ENCODE measurements at regions not wholly inside any gene's neighbourhood (a gene's known extent, or its start where the extent isn't known, plus 50 kb on each side); places are given as distances from the start of the nearest gene placed in this dataset.

DNA sequence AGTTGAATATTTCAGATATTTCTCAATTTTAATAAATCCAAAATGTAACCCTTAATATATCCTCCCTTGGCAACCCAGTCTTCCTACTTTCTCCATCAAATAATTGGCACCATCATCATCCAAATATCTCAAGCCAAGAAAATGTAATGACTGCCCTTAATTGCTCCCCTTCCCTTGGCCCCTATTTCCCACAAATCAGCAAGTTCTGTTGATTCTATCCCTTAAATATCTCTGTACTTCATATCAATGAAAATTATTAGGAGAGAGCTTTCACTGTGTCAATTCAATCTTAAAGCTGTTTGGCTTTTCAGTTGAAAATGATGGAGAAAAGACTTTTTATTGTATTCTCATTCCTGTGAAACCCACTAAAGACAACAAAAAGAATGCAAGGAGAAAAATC lies 349.8 kb downstream of the HINT1 start:
- H3K4me3 Mint-ChIP-seq, result no peak overlapping the region
- H3K27me3 Mint-ChIP-seq, result peaks cover 4 to 12% of the 10 kb centered on the region in 2 donors
- DNase-seq (ENCODE audit: low spot score), result no peak
- no peak for ATAC-seq
- H3K36me3 Mint-ChIP-seq, result no peaks in the 10 kb centered on the region
- H3K9me3 Mint-ChIP-seq, result peaks cover 1% of the 10 kb centered on the region
- no peaks in the 10 kb centered on the region for H3K4me1 Mint-ChIP-seq (ENCODE audit: low read depth in 2 of 2)
- H3K27ac Mint-ChIP-seq, result no peak overlapping the region

GRCh38 chr5:130808691-130809090 lies 356.4 kb downstream of the HINT1 start:
- peaks cover 3 to 15% of the 10 kb centered on the region in 2 donors for H3K27me3 Mint-ChIP-seq
- H3K27ac Mint-ChIP-seq, result no peak overlapping the region
- no peaks in the 10 kb centered on the region for H3K4me1 Mint-ChIP-seq (ENCODE audit: low read depth in 2 of 2)
- no peaks in the 10 kb centered on the region for H3K9me3 Mint-ChIP-seq
- ATAC-seq (no peak), DNase-seq (ENCODE audit: low spot score) (no peak)
- no peak overlapping the region for H3K4me3 Mint-ChIP-seq
- H3K36me3 Mint-ChIP-seq, result no peaks in the 10 kb centered on the region

DNA sequence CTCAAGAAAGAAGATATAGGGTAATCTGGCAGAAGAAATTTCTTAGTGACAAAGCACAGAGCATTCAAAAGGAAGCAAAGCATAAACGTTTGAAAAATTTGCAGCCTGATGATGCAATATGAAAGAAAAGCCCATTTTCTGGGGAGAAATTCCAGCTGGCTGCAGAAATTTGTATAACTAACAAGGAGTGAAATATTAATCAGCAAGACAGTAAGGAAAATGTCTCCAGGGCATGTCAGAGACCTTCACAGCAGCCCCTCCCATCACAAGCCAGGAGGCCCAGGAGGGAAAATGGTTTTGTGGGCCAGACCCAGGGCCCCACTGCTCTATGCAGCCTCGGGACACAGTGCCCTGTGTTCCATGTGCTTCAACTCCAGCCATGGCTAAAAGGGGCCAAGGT lies 359.4 kb downstream of the HINT1 start:
- Mint-ChIP-seq H3K36me3 (peaks cover 4% of the 10 kb centered on the region), H3K27me3 (peaks cover 5 to 15% of the 10 kb centered on the region in 2 donors), H3K4me1 (ENCODE audit: low read depth in 2 of 2) (no peaks in the 10 kb centered on the region), H3K9me3 (peaks cover 3% of the 10 kb centered on the region), H3K27ac (no peak overlapping the region), H3K4me3 (no peak overlapping the region)
- DNase-seq (ENCODE audit: low spot score), result no peak
- ATAC-seq, result no peak

- peaks cover 4% of the 10 kb centered on the region for H3K36me3 Mint-ChIP-seq
- peaks cover 2 to 9% of the 10 kb centered on the region in 2 donors for H3K27me3 Mint-ChIP-seq
- H3K27ac Mint-ChIP-seq, result no peak overlapping the region
- no peaks in the 10 kb centered on the region for H3K4me1 Mint-ChIP-seq (ENCODE audit: low read depth in 2 of 2)
- DNase-seq (ENCODE audit: low spot score), result no peak
- no peak for ATAC-seq
- peaks cover 3% of the 10 kb centered on the region for H3K9me3 Mint-ChIP-seq
- no peak overlapping the region for H3K4me3 Mint-ChIP-seq
Measured at GRCh38 chr5:130805036-130805435, 360.0 kb downstream of the HINT1 start.

DNA sequence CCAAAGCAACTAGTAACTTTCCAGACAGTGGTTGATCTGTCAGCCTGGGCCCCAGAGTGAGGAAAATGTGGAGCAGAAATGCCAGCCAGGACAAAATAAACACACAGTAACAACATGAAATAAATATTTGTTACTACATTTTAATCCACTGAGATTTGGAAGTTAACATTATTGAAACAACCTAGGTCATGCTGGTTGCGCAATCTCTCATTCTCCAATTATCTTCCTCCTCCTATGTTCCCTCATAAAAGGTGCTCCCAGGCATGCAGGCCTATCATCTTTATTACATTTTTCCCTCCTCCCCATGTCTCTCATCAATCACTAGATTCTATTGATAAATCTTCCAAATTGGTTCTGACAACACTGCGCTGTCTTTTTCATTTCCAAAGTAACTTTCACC lies 363.1 kb downstream of the HINT1 start:
- no peak for DNase-seq (ENCODE audit: low spot score)
- Mint-ChIP-seq H3K9me3 (peaks cover 7% of the 10 kb centered on the region), H3K27me3 (peaks cover 2 to 15% of the 10 kb centered on the region in 2 donors), H3K27ac (no peak overlapping the region), H3K4me1 (ENCODE audit: low read depth in 2 of 2) (no peaks in the 10 kb centered on the region), H3K36me3 (peaks cover 10% of the 10 kb centered on the region), H3K4me3 (no peak overlapping the region)
- ATAC-seq, result no peak

DNA sequence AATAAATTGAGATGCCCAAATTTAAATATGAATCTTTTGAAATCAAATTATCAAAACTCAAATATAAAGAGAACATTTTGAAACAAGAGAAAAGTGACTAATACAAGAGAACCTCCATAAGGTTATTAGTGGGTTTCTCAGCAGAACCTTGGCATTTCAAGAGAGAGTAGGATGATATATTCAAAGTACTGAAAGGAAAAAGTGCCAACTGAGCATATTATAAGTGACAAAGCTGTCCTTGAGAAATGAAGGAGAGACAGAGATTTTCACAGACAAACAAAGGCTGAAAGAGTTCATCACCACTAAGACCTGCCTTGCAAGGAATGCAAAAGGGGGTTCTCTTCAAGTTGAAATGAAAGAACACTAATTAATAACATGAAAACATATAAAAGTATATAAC lies 366.0 kb downstream of the HINT1 start:
- Mint-ChIP-seq H3K4me1 (ENCODE audit: low read depth in 2 of 2) (no peaks in the 10 kb centered on the region), H3K36me3 (peaks cover 10% of the 10 kb centered on the region), H3K4me3 (no peak overlapping the region), H3K9me3 (peaks cover 7% of the 10 kb centered on the region), H3K27ac (no peak overlapping the region), H3K27me3 (peaks cover 2 to 15% of the 10 kb centered on the region in 2 donors)
- DNase-seq (ENCODE audit: low spot score) (no peak), ATAC-seq (no peak)

- no peaks in the 10 kb centered on the region for H3K4me1 Mint-ChIP-seq (ENCODE audit: low read depth in 2 of 2)
- H3K9me3 Mint-ChIP-seq, result peaks cover 7% of the 10 kb centered on the region
Measured at GRCh38 chr5:130797303-130797702, 367.8 kb downstream of the HINT1 start.

DNA sequence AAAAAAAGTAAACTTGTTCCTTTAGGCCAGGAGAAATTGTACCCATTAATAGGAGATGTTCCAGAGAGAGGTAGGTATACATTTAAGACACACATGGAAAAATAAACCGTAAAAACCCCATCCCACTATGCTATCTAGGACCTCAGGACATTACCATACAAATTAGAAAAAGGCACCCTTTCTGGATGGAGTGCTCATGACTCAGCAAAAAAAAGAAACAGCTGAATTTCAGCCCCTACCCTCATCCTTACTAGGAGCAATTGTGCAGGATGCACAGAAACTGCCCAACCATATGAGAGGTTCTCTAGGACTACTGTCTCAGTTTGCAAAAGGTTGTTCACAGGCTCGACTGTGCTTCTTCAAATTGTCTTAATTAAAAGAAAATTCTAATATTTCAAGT lies 368.2 kb downstream of the HINT1 start:
- Mint-ChIP-seq H3K27me3 (peaks cover 2 to 15% of the 10 kb centered on the region in 2 donors), H3K36me3 (peaks cover 10% of the 10 kb centered on the region), H3K4me1 (ENCODE audit: low read depth in 2 of 2) (no peaks in the 10 kb centered on the region), H3K4me3 (no peak overlapping the region), H3K9me3 (peaks cover 7% of the 10 kb centered on the region), H3K27ac (no peak overlapping the region)
- ATAC-seq (no peak), DNase-seq (ENCODE audit: low spot score) (no peak)

More at GRCh38 chr5:130797303-130797702, 367.8 kb downstream of the HINT1 start:
- DNase-seq (ENCODE audit: low spot score), result no peak
- no peak overlapping the region for H3K27ac Mint-ChIP-seq
- peaks cover 2 to 15% of the 10 kb centered on the region in 2 donors for H3K27me3 Mint-ChIP-seq
- ATAC-seq, result no peak
- H3K36me3 Mint-ChIP-seq, result peaks cover 10% of the 10 kb centered on the region
- no peak overlapping the region for H3K4me3 Mint-ChIP-seq

- Mint-ChIP-seq H3K27ac (no peak overlapping the region), H3K4me3 (no peak overlapping the region), H3K36me3 (peaks cover 8% of the 10 kb centered on the region), H3K27me3 (peaks cover 0 to 15% of the 10 kb centered on the region in 2 donors), H3K9me3 (peaks cover 4% of the 10 kb centered on the region), H3K4me1 (ENCODE audit: low read depth in 2 of 2) (no peaks in the 10 kb centered on the region)
- no peak for ATAC-seq
- DNase-seq (ENCODE audit: low spot score), result no peak
Measured at GRCh38 chr5:130796032-130796431, 369.0 kb downstream of the HINT1 start.

- Mint-ChIP-seq H3K36me3 (peaks cover 6% of the 10 kb centered on the region), H3K4me3 (no peak overlapping the region)
- ATAC-seq, result no peak
Measured at GRCh38 chr5:130795037-130795436, 370.0 kb downstream of the HINT1 start.

DNA sequence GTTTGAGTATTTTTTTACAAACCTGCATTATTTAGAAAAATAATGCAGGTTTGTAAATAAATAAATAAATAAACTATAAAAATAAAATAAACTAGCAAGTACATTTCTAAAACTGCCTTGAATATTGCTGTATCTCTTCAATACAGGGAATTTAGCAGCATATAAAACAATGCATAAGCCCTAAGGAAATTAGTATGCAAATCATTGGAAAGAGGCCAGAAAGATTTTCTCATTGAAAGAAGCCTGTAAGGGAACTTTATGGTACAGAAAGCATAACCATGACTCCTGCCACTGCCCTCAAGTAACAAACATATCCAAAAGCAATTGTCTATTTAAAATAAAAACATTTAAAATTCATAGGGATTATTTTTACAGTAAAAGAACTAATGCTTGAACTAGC lies 387.3 kb downstream of the HINT1 start:
- no peak for ATAC-seq
- no peaks in the 10 kb centered on the region for H3K4me1 Mint-ChIP-seq (ENCODE audit: low read depth in 2 of 2)
- H3K36me3 Mint-ChIP-seq, result no peaks in the 10 kb centered on the region
- H3K4me3 Mint-ChIP-seq, result no peak overlapping the region
- DNase-seq (ENCODE audit: low spot score), result no peak
- no peaks in the 10 kb centered on the region for H3K9me3 Mint-ChIP-seq
- no peak overlapping the region for H3K27ac Mint-ChIP-seq
- peaks cover 4 to 16% of the 10 kb centered on the region in 2 donors for H3K27me3 Mint-ChIP-seq

More at GRCh38 chr5:130795037-130795436, 370.0 kb downstream of the HINT1 start:
- Mint-ChIP-seq H3K9me3 (peaks cover 4% of the 10 kb centered on the region), H3K27ac (no peak overlapping the region), H3K4me1 (ENCODE audit: low read depth in 2 of 2) (no peaks in the 10 kb centered on the region), H3K27me3 (peaks cover 0 to 15% of the 10 kb centered on the region in 2 donors)
- DNase-seq (ENCODE audit: low spot score), result no peak

DNA sequence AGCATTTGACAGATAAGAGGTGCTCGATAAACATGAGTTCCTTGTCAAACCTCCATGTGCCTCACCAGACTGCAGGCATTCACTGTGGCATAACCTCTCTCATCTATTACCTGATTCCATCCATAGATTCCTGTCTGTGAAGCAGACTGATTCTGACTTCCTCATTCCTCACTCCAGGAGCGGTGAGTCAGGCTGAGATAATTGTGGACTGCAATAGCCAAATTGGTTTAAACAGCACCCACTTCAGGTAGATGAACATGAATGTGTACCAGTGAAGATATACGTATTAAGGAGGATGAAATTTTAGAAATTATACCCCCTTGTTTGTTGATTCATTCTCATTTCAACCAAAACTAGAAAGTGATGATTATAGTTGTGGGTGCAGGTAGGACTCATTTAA lies 391.2 kb downstream of the HINT1 start:
- ATAC-seq (no peak), DNase-seq (ENCODE audit: low spot score) (no peak)
- Mint-ChIP-seq H3K4me3 (no peak overlapping the region), H3K4me1 (ENCODE audit: low read depth in 2 of 2) (no peaks in the 10 kb centered on the region), H3K27me3 (peaks cover 0 to 13% of the 10 kb centered on the region in 2 donors), H3K36me3 (no peaks in the 10 kb centered on the region), H3K27ac (no peak overlapping the region), H3K9me3 (no peaks in the 10 kb centered on the region)

GRCh38 chr5:130762031-130762430 lies 403.0 kb downstream of the HINT1 start:
- Mint-ChIP-seq H3K27ac (no peak overlapping the region), H3K4me3 (no peak overlapping the region), H3K27me3 (peaks cover 0 to 10% of the 10 kb centered on the region in 2 donors), H3K4me1 (ENCODE audit: low read depth in 2 of 2) (no peaks in the 10 kb centered on the region), H3K36me3 (peaks cover 5% of the 10 kb centered on the region), H3K9me3 (peaks cover 10% of the 10 kb centered on the region)
- ATAC-seq, result no peak
- DNase-seq (ENCODE audit: low spot score), result no peak

DNA sequence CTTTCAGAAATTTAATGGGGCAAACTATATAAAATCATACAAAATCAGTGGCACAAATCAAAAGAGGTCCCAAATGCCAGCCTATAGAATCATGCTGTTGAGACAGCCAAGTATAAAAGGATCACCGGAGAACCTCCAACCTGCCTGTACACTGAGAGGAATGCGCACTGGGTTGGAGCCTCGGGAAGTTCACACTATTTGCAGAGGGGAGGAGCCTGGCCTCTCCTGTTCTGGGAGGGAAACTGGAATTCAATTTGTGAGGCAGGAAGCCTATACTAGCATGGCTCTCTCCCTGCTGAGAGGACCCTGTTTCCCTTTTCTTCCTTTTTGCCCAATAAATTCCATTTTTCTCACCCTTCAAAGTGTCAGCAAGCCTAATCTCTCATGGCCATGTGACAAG lies 406.0 kb downstream of the HINT1 start:
- Mint-ChIP-seq H3K9me3 (no peaks in the 10 kb centered on the region), H3K27me3 (no peaks in the 10 kb centered on the region), H3K27ac (no peak overlapping the region), H3K36me3 (no peaks in the 10 kb centered on the region), H3K4me1 (ENCODE audit: low read depth in 2 of 2) (no peaks in the 10 kb centered on the region), H3K4me3 (no peak overlapping the region)
- DNase-seq (ENCODE audit: low spot score), result no peak
- no peak for ATAC-seq

DNA sequence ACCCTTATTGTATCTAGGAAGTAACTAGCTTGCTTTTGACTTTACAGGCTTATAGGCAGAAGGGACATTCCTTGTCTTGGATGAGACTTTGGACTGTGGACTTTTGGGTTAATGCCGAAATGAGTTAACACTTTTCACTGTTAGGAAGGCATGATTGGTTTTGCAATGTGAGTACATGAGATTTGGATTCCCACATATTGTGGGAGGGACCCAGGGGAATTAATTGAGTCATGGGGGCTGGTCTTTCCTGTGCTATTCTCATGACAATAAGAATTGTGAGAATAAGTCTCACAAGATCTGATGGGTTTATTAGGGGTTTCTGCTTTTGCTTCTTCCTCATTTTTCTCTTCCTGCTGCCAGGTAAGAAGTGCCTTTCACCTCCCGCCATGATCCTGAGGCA lies 417.5 kb downstream of the HINT1 start:
- Mint-ChIP-seq H3K27me3 (no peaks in the 10 kb centered on the region), H3K4me3 (no peak overlapping the region), H3K27ac (no peak overlapping the region), H3K36me3 (no peaks in the 10 kb centered on the region), H3K4me1 (ENCODE audit: low read depth in 2 of 2) (no peaks in the 10 kb centered on the region), H3K9me3 (peaks cover 5% of the 10 kb centered on the region)
- ATAC-seq (no peak), DNase-seq (ENCODE audit: low spot score) (no peak)

Measured in natural killer cell treated with Interleukin-12 subunit alpha and Interleukin-12 subunit beta and Interleukin-15 and Interleukin-18, amount 100 ng/mL, for 72 hours (primary cell).